CD4-positive, alpha-beta T cell (primary cell): ENCODE measurements at regions not wholly inside any gene's neighbourhood (a gene's known extent, or its start where the extent isn't known, plus 50 kb on each side); places are given as distances from the start of the nearest gene placed in this dataset.

Experiments
- ATAC-seq: fragments of 200-7000 bp; cut with Tn5 transposase; one replicate; pipeline ENCODE4 v1.10.0; 2022; ENCODE audit warnings: mild to moderate bottlenecking; ENCODE audit not compliant: poor library complexity
- CTCF ChIA-PET: fragments of 350-600 bp; sonication (Branson Sonifier 250); formaldehyde crosslinking; loops from one replicate; lab custom pipeline; 2021; ENCODE audit warnings: antibody characterized with exemption, inconsistent platforms; lab: Charles Lee
- POLR2A ChIA-PET: fragments of 350-600 bp; sonication (Branson Sonifier 250); formaldehyde crosslinking; loops from one replicate; lab custom pipeline; 2021; ENCODE audit warnings: antibody characterized with exemption, inconsistent platforms; lab: Charles Lee
- DNase-seq, 14 experiments: peaks; one replicate each; pipeline ENCODE4 v3.0.0-alpha.2; 2013 to 2020; ENCODE audit warnings: mixed read lengths in 2 of 14
- H3K27ac ChIP-seq, 2 donors: one replicate each; pipeline versions ENCODE4 v1.5.1 to v1.7.0; 2013; ENCODE audit warnings: low read length in 2 of 2, low read depth in 1 of 2, mild to moderate bottlenecking in 1 of 2
- H3K27me3 ChIP-seq, 2 experiments: 1 replicate in 1 of 2; 2 replicates in 1 of 2; pipeline versions ENCODE4 v1.6.1 to v1.7.0; 2013; ENCODE audit warnings: low read length in 2 of 2, control low read depth in 1 of 2, mild to moderate bottlenecking in 1 of 2, moderate library complexity in 1 of 2; ENCODE audit not compliant: insufficient read depth in 2 of 2, control insufficient read depth in 1 of 2
- H3K36me3 ChIP-seq: one replicate; pipeline ENCODE4 v1.6.1; 2013; ENCODE audit warnings: low read length, control low read depth; ENCODE audit not compliant: insufficient read depth
- H3K4me1 ChIP-seq: one replicate; pipeline ENCODE4 v1.6.1; 2013; ENCODE audit warnings: low read length, control low read depth; ENCODE audit not compliant: insufficient read depth
- H3K4me3 ChIP-seq: one replicate; pipeline ENCODE4 v1.5.1; 2013; ENCODE audit warnings: mild to moderate bottlenecking, low read length, moderate library complexity
- H3K9me3 ChIP-seq, 2 experiments: 1 replicate in 1 of 2; 2 replicates in 1 of 2; pipeline versions ENCODE4 v1.6.1 to v1.7.0; 2013; ENCODE audit warnings: low read length in 2 of 2, mild to moderate bottlenecking in 2 of 2, control low read depth in 1 of 2, moderate library complexity in 1 of 2; ENCODE audit not compliant: control insufficient read depth in 1 of 2, insufficient read depth in 1 of 2
- H3K27ac Mint-ChIP-seq: one replicate; pipeline ENCODE4 v1.8.0; 2020; ENCODE audit warnings: mixed read lengths
- H3K27me3 Mint-ChIP-seq: one replicate; pipeline ENCODE4 v1.8.0; 2021; ENCODE audit warnings: mixed read lengths
- H3K36me3 Mint-ChIP-seq: one replicate; pipeline ENCODE4 v1.8.0; 2021; ENCODE audit warnings: low read depth, mixed read lengths
- H3K4me1 Mint-ChIP-seq: one replicate; pipeline ENCODE4 v1.8.0; 2021; ENCODE audit warnings: low read depth, mixed read lengths
- H3K4me3 Mint-ChIP-seq: one replicate; pipeline ENCODE4 v1.8.0; 2020; ENCODE audit warnings: mild to moderate bottlenecking, mixed read lengths
- H3K9me3 Mint-ChIP-seq: one replicate; pipeline ENCODE4 v1.8.0; 2020; ENCODE audit warnings: mixed read lengths
- intact Hi-C, 2 experiments: fragments of 100-400 bp; cut with DNase I in 1 of 2; cut with micrococcal nuclease in 1 of 2; formaldehyde crosslinking; loops; one replicate each; pipeline versions ENCODE4 v1.15.1 to v1.9.0; 2023 to 2025; cut with DNase I, micrococcal nuclease
- TF ChIP-seq, protein P1 (sequence below): fragments of 200-600 bp; IDR thresholded peaks from one replicate; pipeline ENCODE4 v1.8.0; 2022; ENCODE audit warnings: antibody characterized with exemption, mild to moderate bottlenecking

DNA sequence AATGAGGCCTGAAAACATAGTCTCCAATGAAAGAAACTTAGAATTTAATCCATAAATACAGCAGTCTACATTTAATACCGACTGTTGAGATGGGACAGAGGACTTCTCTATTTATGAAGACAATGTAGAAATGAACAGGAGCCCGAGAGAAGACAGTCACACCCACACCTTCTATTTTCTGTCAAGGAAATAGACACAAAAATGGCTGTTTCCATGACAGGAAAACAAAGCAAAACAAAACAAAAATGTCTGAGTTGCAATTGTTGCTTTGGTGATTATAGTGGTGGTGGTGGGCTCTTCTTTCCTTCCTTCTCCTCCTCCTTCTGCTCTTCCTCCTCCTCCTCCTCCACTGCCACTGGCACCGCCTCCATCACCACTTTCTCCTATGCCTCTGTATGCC lies 72.3 kb upstream of the CCDC68 start:
- no peaks in the 10 kb centered on the region for H3K36me3 ChIP-seq
- no peaks in the 10 kb centered on the region for H3K27me3 ChIP-seq
- no peaks in the 10 kb centered on the region for H3K36me3 Mint-ChIP-seq
- no peaks in the 10 kb centered on the region for H3K9me3 ChIP-seq
- no peak overlapping the region for H3K27ac ChIP-seq
- H3K27me3 Mint-ChIP-seq: peaks cover 6% of the 10 kb centered on the region
- ChIA-PET POLR2A (no interaction called here), CTCF (no interaction called here)
- no peak overlapping the region for H3K4me3 Mint-ChIP-seq
- no peaks in the 10 kb centered on the region for H3K4me1 Mint-ChIP-seq
- H3K4me1 ChIP-seq: no peaks in the 10 kb centered on the region
- intact Hi-C loops: no loop called here
- H3K9me3 Mint-ChIP-seq: no peaks in the 10 kb centered on the region
- no peak for ATAC-seq
- H3K4me3 ChIP-seq: no peak overlapping the region
- TF ChIP-seq, protein P1, sequence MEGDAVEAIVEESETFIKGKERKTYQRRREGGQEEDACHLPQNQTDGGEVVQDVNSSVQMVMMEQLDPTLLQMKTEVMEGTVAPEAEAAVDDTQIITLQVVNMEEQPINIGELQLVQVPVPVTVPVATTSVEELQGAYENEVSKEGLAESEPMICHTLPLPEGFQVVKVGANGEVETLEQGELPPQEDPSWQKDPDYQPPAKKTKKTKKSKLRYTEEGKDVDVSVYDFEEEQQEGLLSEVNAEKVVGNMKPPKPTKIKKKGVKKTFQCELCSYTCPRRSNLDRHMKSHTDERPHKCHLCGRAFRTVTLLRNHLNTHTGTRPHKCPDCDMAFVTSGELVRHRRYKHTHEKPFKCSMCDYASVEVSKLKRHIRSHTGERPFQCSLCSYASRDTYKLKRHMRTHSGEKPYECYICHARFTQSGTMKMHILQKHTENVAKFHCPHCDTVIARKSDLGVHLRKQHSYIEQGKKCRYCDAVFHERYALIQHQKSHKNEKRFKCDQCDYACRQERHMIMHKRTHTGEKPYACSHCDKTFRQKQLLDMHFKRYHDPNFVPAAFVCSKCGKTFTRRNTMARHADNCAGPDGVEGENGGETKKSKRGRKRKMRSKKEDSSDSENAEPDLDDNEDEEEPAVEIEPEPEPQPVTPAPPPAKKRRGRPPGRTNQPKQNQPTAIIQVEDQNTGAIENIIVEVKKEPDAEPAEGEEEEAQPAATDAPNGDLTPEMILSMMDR: no peak
- DNase-seq: no peak
- no peak overlapping the region for H3K27ac Mint-ChIP-seq

DNA sequence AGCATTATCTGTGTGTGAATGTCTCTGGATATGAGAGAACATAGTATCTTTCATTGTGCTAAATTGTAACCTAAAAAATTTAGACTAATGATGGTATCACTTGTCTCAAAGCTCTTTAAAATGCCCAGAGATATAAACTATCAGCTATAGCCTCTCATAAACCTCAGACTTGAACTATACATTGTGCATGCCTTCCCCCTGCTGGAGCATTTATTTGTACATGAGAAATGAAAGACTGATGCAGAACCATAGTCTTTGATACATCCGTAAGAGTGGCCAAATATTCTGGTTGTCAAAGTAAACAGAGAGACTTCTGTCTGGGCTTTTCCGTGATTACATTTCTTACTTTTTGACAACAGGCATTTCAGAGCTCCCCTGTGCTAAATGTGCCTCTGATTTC lies 71.9 kb upstream of the CCDC68 start:
- no peaks in the 10 kb centered on the region for H3K36me3 ChIP-seq
- no peaks in the 10 kb centered on the region for H3K9me3 ChIP-seq
- TF ChIP-seq, protein P1: no peak
- no peaks in the 10 kb centered on the region for H3K9me3 Mint-ChIP-seq
- H3K27me3 Mint-ChIP-seq: peaks cover 6% of the 10 kb centered on the region
- DNase-seq (no peak), ATAC-seq (no peak)
- H3K27ac Mint-ChIP-seq: no peak overlapping the region
- H3K4me3 Mint-ChIP-seq: no peak overlapping the region
- no peaks in the 10 kb centered on the region for H3K36me3 Mint-ChIP-seq
- intact Hi-C loops: no loop called here
- no peaks in the 10 kb centered on the region for H3K4me1 ChIP-seq
- POLR2A ChIA-PET: no interaction called here
- no peaks in the 10 kb centered on the region for H3K27me3 ChIP-seq
- H3K4me3 ChIP-seq: no peak overlapping the region
- H3K27ac ChIP-seq: no peak overlapping the region
- CTCF ChIA-PET: no interaction called here
- H3K4me1 Mint-ChIP-seq: no peaks in the 10 kb centered on the region

DNA sequence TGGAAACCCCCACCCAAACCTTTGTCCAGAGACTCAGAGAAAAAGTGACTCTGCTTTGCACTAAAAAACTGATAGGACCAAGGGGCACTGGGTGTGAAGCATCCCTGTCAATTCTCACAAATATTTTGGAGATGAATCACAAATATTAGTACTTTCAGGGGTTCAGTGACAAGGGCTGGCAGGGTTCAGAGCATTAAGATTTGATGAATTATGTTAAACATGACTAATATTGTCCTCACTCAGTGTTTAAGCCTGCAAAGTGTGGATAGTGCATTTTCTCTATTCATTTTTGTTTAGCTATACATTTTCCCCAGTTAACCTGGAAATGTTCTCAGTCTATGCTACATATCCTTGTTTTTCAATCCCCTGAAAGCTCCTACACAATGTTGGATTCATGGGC lies 65.3 kb upstream of the CCDC68 start:
- Mint-ChIP-seq H3K4me3 (no peak overlapping the region), H3K4me1 (no peaks in the 10 kb centered on the region), H3K27me3 (peaks cover 6% of the 10 kb centered on the region), H3K36me3 (no peaks in the 10 kb centered on the region), H3K9me3 (no peaks in the 10 kb centered on the region), H3K27ac (no peak overlapping the region)
- intact Hi-C loops: no loop called here
- no peak for ATAC-seq
- no peaks in the 10 kb centered on the region for H3K4me1 ChIP-seq
- DNase-seq: no peak
- H3K4me3 ChIP-seq: no peak overlapping the region
- ChIA-PET POLR2A (no interaction called here), CTCF (no interaction called here)
- H3K36me3 ChIP-seq: no peaks in the 10 kb centered on the region
- no peaks in the 10 kb centered on the region for H3K9me3 ChIP-seq
- TF ChIP-seq, protein P1: no peak
- no peak overlapping the region for H3K27ac ChIP-seq
- no peaks in the 10 kb centered on the region for H3K27me3 ChIP-seq
